ENCODE measurements at regions not wholly inside any gene's neighbourhood (a gene's known extent, or its start where the extent isn't known, plus 50 kb on each side); places are given as distances from the start of the nearest gene placed in this dataset.

DNA sequence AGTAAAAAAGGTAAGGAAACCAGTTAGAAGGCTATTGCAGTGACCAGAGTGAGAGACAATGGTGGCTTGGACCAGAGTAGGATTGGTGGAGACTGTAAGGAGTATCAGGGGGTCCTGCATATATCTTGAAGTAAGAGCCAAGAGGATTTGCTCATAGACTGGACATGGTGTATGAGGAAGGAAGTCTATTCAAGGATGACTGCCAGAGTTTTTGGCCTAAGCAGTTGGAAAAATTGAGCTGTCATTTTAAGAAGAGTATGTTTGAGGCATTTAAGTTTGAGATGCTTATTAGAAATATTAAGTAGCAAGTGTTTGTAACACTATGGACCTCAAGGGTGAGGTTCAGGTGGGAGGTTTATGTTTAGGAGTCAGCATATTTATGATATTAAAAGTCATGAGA, 596.6 kb downstream of the METTL15 start:
- DNase-seq (ENCODE audit: low spot score): no peak
- in situ Hi-C loops (cut with MboI; ENCODE audit: low sequenced_read_pairs, unreplicated experiment): no loop called here
- TF ChIP-seq, protein P1, sequence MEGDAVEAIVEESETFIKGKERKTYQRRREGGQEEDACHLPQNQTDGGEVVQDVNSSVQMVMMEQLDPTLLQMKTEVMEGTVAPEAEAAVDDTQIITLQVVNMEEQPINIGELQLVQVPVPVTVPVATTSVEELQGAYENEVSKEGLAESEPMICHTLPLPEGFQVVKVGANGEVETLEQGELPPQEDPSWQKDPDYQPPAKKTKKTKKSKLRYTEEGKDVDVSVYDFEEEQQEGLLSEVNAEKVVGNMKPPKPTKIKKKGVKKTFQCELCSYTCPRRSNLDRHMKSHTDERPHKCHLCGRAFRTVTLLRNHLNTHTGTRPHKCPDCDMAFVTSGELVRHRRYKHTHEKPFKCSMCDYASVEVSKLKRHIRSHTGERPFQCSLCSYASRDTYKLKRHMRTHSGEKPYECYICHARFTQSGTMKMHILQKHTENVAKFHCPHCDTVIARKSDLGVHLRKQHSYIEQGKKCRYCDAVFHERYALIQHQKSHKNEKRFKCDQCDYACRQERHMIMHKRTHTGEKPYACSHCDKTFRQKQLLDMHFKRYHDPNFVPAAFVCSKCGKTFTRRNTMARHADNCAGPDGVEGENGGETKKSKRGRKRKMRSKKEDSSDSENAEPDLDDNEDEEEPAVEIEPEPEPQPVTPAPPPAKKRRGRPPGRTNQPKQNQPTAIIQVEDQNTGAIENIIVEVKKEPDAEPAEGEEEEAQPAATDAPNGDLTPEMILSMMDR (IDR thresholded peaks at IDR 0.05; ENCODE audit: borderline replicate concordance, control extremely low read depth, extremely low read depth, insufficient read depth, missing control alignments): no peak

DNA sequence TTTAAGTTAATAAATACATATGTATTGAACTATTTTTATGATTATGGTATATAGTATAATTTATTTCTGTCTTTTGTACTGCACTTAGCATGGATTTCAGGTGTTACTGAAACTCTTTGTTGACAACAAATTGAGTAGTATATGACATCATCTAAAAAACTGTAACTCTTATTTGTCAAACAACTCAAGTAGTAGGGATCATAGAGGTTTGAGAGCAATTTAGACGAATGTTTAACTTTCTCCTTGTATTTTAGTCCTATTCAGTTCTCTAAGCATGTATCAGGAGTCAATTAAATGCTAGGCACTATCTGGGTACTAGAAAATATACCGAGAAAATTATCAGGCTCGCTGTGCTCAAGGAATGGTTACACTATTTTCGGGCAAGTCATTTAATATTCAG, 595.2 kb downstream of the METTL15 start:
- TF ChIP-seq, protein P1 (IDR thresholded peaks at IDR 0.05; ENCODE audit: borderline replicate concordance, control extremely low read depth, extremely low read depth, insufficient read depth, missing control alignments): no peak
- DNase-seq (ENCODE audit: low spot score): no peak
- in situ Hi-C loops (cut with MboI; ENCODE audit: low sequenced_read_pairs, unreplicated experiment): no loop called here

DNA sequence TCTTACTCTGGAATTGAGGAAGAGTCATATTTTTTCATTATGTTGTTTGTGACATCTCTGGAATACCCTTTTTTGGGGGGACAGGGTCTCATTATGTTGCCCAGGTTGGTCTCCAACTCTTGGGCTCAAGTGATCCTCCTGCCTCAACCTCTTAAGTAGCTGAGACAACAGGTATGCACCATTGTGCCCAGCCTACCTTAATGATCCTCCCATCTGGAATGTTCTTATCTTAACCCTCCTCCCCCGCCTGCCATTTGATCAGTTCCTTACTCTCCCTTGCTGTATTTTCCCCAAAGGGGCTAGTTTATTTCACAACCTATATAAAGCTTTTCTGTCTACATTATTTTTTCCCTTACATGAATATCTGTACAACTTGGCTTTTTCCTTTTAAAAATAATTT, 594.7 kb downstream of the METTL15 start:
- DNase-seq (ENCODE audit: low spot score): no peak
- TF ChIP-seq, protein P1 (IDR thresholded peaks at IDR 0.05; ENCODE audit: borderline replicate concordance, control extremely low read depth, extremely low read depth, insufficient read depth, missing control alignments): no peak
- in situ Hi-C loops (cut with MboI; ENCODE audit: low sequenced_read_pairs, unreplicated experiment): no loop called here

DNA sequence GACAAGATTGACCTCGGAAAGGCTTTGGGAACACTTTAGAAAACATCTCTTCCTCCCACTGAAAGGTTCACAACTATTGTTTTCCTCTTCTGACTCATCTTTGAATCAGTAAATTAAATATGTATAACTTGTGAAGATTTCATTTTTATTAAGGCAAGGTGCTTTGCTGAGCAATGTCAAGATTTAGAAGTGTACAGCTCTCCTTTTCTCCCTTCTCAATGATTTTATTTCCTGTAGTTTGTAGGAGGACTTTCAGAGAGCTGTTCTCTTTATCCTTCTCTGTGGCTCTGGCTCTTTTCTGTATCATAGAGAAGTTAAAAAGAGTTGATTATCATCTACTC, 594.2 kb downstream of the METTL15 start:
- DNase-seq (ENCODE audit: low spot score): no peak
- in situ Hi-C loops (cut with MboI; ENCODE audit: low sequenced_read_pairs, unreplicated experiment): no loop called here
- TF ChIP-seq, protein P1 (IDR thresholded peaks at IDR 0.05; ENCODE audit: borderline replicate concordance, control extremely low read depth, extremely low read depth, insufficient read depth, missing control alignments): no peak

DNA sequence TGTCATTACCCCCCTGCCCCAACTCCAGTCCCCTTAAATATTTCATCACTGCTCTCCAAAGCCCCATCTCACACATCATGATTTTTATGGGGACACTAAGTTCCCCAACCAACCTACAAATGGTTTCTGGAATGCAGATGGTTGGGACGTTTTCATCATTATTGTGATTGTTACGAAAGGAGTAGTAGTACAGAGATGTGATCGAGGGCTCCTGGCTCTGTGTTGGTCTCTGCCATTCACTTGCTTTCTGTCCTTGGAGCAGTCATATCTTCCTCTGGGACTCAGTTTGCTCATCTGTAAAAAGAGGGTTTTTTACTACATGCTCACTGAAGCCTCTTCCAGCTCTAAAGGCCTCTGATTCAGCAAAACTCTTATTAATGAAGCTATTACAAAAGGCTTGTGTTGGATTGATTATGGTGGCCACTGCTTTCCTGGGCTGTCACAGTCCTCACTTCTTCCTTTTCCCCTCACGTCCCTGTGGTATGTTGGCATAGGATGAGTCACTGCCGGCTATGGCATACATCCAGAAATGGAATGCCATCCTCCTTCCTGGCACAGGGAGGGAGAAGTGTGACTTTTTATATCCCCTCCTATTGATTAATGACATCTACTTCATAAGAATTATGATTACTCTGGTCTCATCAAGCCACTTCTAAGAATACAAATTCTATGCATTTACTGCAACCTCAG, 593.7 kb downstream of the METTL15 start:
- in situ Hi-C loops (cut with MboI; ENCODE audit: low sequenced_read_pairs, unreplicated experiment): no loop called here
- DNase-seq (ENCODE audit: low spot score): no peak
- TF ChIP-seq, protein P1 (IDR thresholded peaks at IDR 0.05; ENCODE audit: borderline replicate concordance, control extremely low read depth, extremely low read depth, insufficient read depth, missing control alignments): no peak

DNA sequence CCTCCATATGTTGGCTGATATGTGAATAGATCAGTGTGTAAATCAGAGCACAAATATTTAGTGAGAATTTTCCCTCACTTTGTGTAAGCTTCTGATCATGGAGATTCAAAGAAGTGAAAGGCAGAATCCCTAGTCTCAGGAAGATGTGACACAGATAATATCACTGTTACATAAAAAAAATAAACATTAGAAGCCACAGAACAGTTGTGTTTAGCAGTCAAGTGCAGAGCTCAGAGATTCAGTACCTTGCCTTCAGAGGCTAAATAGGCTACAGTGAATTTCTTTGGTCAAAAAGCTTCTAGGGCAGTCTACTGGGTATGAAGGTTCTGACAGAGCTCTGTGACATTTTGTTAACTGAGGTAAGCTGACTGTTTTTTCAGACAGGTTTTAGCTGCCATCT, 591.5 kb downstream of the METTL15 start:
- DNase-seq (ENCODE audit: low spot score): no peak
- TF ChIP-seq, protein P1 (IDR thresholded peaks at IDR 0.05; ENCODE audit: borderline replicate concordance, control extremely low read depth, extremely low read depth, insufficient read depth, missing control alignments): no peak
- in situ Hi-C loops (cut with MboI; ENCODE audit: low sequenced_read_pairs, unreplicated experiment): loop anchor here (10.0 kb wide), 1 partner anchor 995 kb away; the partner anchor contains the start of gene BDNF

All from GM13976 (cell line).